ENCODE measurements at regions not wholly inside any gene's neighbourhood (a gene's known extent, or its start where the extent isn't known, plus 50 kb on each side); places are given as distances from the start of the nearest gene placed in this dataset.

GRCh38 chr13:67696775-67697174, 466.6 kb upstream of the PCDH9 start:
- no peak for TF ChIP-seq REST (IDR thresholded peaks at IDR 0.05; ENCODE audit: insufficient replicate concordance, low read depth)
- no peak for TF ChIP-seq CTCF (IDR thresholded peaks at IDR 0.05; ENCODE audit: insufficient read depth, low read length)
- no peak for TF ChIP-seq SPI1 (IDR thresholded peaks at IDR 0.05; ENCODE audit: borderline replicate concordance, low read depth)
- no peak for TF ChIP-seq POLR2AphosphoS5 (IDR thresholded peaks at IDR 0.05; ENCODE audit: low read depth)
- TF ChIP-seq GABPA (IDR thresholded peaks at IDR 0.05; ENCODE audit: low read depth): no peak
- Histone ChIP-seq H3K27ac (replicated peaks) (no peak overlapping the region), H3K4me3 (replicated peaks; ENCODE audit: insufficient read depth, low read length) (no peak overlapping the region), H3K27me3 (ENCODE audit: insufficient read depth, poor library complexity, severe bottlenecking) (peaks cover 2% of the 10 kb centered on the region)
- DNase-seq (ENCODE audit: low read depth in 1 of 2, low spot score in 1 of 2): no peak

- no peaks in the 10 kb centered on the region for H3K27me3 ChIP-seq (ENCODE audit: insufficient read depth, poor library complexity, severe bottlenecking)
- H3K27ac ChIP-seq (replicated peaks): no peak overlapping the region
- no peak for DNase-seq (ENCODE audit: low read depth in 1 of 2, low spot score in 1 of 2)
- no peak for TF ChIP-seq REST (IDR thresholded peaks at IDR 0.05; ENCODE audit: insufficient replicate concordance, low read depth)
- no peak for TF ChIP-seq GABPA (IDR thresholded peaks at IDR 0.05; ENCODE audit: low read depth)
- no peak for TF ChIP-seq CTCF (IDR thresholded peaks at IDR 0.05; ENCODE audit: insufficient read depth, low read length)
- TF ChIP-seq SPI1 (IDR thresholded peaks at IDR 0.05; ENCODE audit: borderline replicate concordance, low read depth): no peak
- TF ChIP-seq POLR2AphosphoS5 (IDR thresholded peaks at IDR 0.05; ENCODE audit: low read depth): no peak
- no peak overlapping the region for H3K4me3 ChIP-seq (replicated peaks; ENCODE audit: insufficient read depth, low read length)
These were observed 434.4 kb upstream of the PCDH9 start for GRCh38 chr13:67664502-67664901.

- TF ChIP-seq GABPA (IDR thresholded peaks at IDR 0.05; ENCODE audit: low read depth) (no peak), POLR2AphosphoS5 (IDR thresholded peaks at IDR 0.05; ENCODE audit: low read depth) (no peak), SPI1 (IDR thresholded peaks at IDR 0.05; ENCODE audit: borderline replicate concordance, low read depth) (no peak), REST (IDR thresholded peaks at IDR 0.05; ENCODE audit: insufficient replicate concordance, low read depth) (no peak), CTCF (IDR thresholded peaks at IDR 0.05; ENCODE audit: insufficient read depth, low read length) (no peak)
- DNase-seq (ENCODE audit: low read depth in 1 of 2, low spot score in 1 of 2): no peak
- no peaks in the 10 kb centered on the region for H3K27me3 ChIP-seq (ENCODE audit: insufficient read depth, poor library complexity, severe bottlenecking)
- H3K27ac ChIP-seq (replicated peaks): no peak overlapping the region
- no peak overlapping the region for H3K4me3 ChIP-seq (replicated peaks; ENCODE audit: insufficient read depth, low read length)
These were observed 432.9 kb upstream of the PCDH9 start for GRCh38 chr13:67662997-67663396.

Measured in HL-60 (cell line).